Peyer's patch (tissue), 4 donors: ENCODE measurements at regions not wholly inside any gene's neighbourhood (a gene's known extent, or its start where the extent isn't known, plus 50 kb on each side); places are given as distances from the start of the nearest gene placed in this dataset.

Experiments used
- DNase-seq, 3 donors: peaks; one replicate each; pipeline ENCODE4 v3.0.0-alpha.2; 2017 to 2019
- H3K27ac ChIP-seq, 4 donors: fragments of 200-600 bp; sonication (generic); one replicate each; pipeline ENCODE4 v1.5.1; 2016 to 2019
- H3K27me3 ChIP-seq, 2 donors: fragments of 200-600 bp; sonication (generic); one replicate each; pipeline ENCODE4 v1.5.1; 2019
- H3K36me3 ChIP-seq, 3 donors: fragments of 200-600 bp; sonication (generic); one replicate each; pipeline ENCODE4 v1.5.1; 2016 to 2019
- H3K4me1 ChIP-seq, 4 donors: fragments of 200-600 bp; sonication (generic); one replicate each; pipeline ENCODE4 v1.5.1; 2016 to 2019
- H3K4me3 ChIP-seq, 4 donors: fragments of 200-600 bp; sonication (generic); 1 replicate in 3 of 4; 2 replicates in 1 of 4; pipeline ENCODE4 v1.5.1; 2016 to 2019; ENCODE audit warnings: mild to moderate bottlenecking in 1 of 4
- H3K9me3 ChIP-seq, 4 donors: fragments of 200-600 bp; sonication (generic); one replicate each; pipeline ENCODE4 v1.5.1; 2016 to 2019; ENCODE audit warnings: mild to moderate bottlenecking in 1 of 4
- POLR2A ChIP-seq, 2 donors: fragments of 450-650 bp; IDR thresholded peaks; one replicate each; pipeline ENCODE4 v1.5.1; 2017; ENCODE audit warnings: antibody characterized with exemption in 2 of 2, mild to moderate bottlenecking in 2 of 2, moderate library complexity in 2 of 2
- TF ChIP-seq, protein P1 (sequence below), 6 experiments: fragments of 450-650 bp in 4 of 6; fragments of 200-600 bp in 2 of 6; sonication (generic) in 1 of 6; IDR thresholded peaks; one replicate each; pipeline ENCODE4 v1.5.1; 2017 to 2019; ENCODE audit warnings: antibody characterized with exemption in 6 of 6, mild to moderate bottlenecking in 3 of 6, moderate library complexity in 1 of 6

DNA sequence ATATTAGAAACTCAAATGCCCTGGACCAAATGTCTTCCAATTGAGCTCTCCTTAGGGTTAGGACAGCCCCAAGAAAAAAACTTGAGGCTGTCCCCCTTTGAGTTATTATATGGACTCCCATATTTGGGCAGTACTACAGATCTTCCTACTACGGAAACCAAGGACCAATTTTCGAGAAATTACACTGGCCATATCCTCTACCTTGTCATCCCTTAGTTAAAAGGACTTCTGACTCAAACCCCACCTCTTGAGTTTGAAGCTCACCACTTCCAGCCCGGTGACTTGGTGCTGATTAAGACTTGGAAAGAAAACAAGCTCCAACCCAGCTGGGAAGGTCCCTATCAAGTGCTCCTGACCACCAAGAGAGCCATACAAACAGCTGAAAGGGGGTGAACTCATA, 497.0 kb upstream of the GRAMD2B start:
- H3K9me3 ChIP-seq = no peaks in the 10 kb centered on the region
- H3K4me3 ChIP-seq = no peak overlapping the region
- H3K36me3 ChIP-seq = no peaks in the 10 kb centered on the region
- no peaks in the 10 kb centered on the region for H3K27me3 ChIP-seq
- no peak for DNase-seq
- H3K27ac ChIP-seq = no peak overlapping the region
- no peak for TF ChIP-seq POLR2A (IDR thresholded peaks at IDR 0.05)
- TF ChIP-seq, protein P1, sequence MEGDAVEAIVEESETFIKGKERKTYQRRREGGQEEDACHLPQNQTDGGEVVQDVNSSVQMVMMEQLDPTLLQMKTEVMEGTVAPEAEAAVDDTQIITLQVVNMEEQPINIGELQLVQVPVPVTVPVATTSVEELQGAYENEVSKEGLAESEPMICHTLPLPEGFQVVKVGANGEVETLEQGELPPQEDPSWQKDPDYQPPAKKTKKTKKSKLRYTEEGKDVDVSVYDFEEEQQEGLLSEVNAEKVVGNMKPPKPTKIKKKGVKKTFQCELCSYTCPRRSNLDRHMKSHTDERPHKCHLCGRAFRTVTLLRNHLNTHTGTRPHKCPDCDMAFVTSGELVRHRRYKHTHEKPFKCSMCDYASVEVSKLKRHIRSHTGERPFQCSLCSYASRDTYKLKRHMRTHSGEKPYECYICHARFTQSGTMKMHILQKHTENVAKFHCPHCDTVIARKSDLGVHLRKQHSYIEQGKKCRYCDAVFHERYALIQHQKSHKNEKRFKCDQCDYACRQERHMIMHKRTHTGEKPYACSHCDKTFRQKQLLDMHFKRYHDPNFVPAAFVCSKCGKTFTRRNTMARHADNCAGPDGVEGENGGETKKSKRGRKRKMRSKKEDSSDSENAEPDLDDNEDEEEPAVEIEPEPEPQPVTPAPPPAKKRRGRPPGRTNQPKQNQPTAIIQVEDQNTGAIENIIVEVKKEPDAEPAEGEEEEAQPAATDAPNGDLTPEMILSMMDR (IDR thresholded peaks at IDR 0.05) = no peak
- no peaks in the 10 kb centered on the region for H3K4me1 ChIP-seq

DNA sequence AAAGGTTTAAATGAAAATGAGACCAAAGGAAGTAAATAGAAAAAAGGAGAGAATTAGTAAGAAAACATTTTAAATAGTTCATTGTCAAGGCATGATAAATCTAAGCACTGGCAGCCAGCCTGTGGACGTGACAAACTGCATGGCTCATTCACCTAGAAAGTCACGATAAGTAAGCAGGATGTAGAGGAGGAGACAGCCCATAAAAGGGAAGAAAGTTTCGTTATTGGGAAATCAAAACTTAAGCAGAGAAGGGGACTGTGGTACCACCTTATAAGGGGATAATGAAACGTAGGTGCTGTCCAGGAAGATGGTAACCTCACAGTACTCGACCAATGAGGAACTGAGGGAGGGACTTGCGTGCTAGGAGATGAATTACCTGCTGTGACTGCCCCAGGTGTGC, 494.5 kb upstream of the GRAMD2B start:
- TF ChIP-seq POLR2A (IDR thresholded peaks at IDR 0.05) = no peak
- TF ChIP-seq, protein P1 (IDR thresholded peaks at IDR 0.05) = no peak
- DNase-seq = no peak
- Histone ChIP-seq H3K27ac (no peak overlapping the region), H3K9me3 (no peaks in the 10 kb centered on the region), H3K27me3 (no peaks in the 10 kb centered on the region), H3K36me3 (no peaks in the 10 kb centered on the region), H3K4me1 (no peaks in the 10 kb centered on the region), H3K4me3 (no peak overlapping the region)

DNA sequence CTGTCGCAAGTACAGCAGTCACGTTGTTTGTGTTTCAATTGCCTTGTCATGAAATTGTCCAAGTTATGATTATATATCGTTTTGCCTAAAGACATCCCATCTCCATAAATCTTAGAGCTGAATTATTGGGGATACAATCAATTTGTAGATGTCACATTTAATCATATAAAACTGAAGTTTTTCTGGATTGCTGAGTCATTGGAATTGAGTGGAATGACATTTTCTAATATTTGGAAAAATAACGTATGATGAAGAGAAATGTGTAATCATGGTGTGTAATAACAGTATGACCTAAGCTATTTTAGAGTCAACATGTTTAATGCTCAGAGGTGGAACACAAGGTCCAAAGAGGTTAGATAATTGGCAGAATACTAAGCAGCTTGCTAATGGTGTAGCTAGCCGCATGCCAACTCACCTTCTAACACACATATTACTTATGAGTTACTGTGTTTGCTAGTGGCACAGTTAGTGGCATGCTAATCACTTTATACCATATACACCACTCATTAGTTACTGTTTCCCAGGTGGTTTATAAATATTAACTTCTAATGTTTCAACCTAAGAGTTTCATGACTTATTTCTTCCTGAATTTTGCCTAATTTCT, 473.1 kb upstream of the GRAMD2B start:
- H3K4me3 ChIP-seq = no peak overlapping the region
- no peak overlapping the region for H3K27ac ChIP-seq
- no peak for TF ChIP-seq POLR2A (IDR thresholded peaks at IDR 0.05)
- TF ChIP-seq, protein P1 (IDR thresholded peaks at IDR 0.05) = no peak
- no peaks in the 10 kb centered on the region for H3K36me3 ChIP-seq
- no peaks in the 10 kb centered on the region for H3K27me3 ChIP-seq
- no peaks in the 10 kb centered on the region for H3K9me3 ChIP-seq
- H3K4me1 ChIP-seq = no peaks in the 10 kb centered on the region
- DNase-seq = no peak

DNA sequence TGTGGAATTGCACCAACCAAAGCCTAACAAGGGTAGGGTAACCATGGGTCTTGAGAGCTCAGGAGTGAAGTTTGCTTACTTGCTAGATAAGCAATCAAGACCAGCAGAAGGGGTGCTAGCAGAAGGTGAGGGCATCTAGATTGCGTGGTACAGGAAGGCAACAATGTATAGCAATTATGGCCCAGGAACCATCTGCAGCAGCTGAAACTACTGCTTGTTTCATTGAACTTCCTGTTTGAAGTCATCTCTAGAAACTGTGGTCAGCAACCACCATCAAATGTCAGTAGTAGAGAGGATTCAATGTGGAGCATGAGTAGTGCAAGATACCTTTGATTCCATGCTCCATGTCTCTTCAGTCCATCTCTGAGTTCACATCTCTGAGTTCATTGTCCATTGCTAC, 462.1 kb upstream of the GRAMD2B start:
- no peak overlapping the region for H3K4me3 ChIP-seq
- H3K27me3 ChIP-seq = no peaks in the 10 kb centered on the region
- no peak overlapping the region for H3K27ac ChIP-seq
- H3K36me3 ChIP-seq = no peaks in the 10 kb centered on the region
- no peak for TF ChIP-seq POLR2A (IDR thresholded peaks at IDR 0.05)
- TF ChIP-seq, protein P1 (IDR thresholded peaks at IDR 0.05) = no peak
- H3K4me1 ChIP-seq = no peaks in the 10 kb centered on the region
- no peak for DNase-seq
- H3K9me3 ChIP-seq = peaks cover 0 to 5% (median 0%) of the 10 kb centered on the region in 4 donors

DNA sequence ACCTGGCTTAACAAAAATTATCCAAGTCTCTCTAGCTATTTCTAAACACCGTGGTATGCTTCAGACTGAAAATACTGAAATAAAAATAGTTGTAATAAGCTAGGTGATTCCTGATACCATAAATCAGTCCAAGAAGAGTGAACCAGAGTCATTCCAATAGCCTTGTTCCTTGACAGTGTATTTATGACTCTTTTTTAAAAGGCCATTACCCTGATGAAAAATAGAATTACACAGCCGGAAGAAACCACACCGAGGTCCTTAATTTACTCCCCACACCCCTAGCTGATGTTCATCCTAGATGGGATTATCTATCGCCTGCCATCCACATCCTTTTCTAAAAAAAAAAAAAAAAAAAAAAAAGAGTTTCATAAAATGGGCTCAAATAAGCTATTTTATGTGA, 457.6 kb upstream of the GRAMD2B start:
- Histone ChIP-seq H3K36me3 (no peaks in the 10 kb centered on the region), H3K4me3 (no peak overlapping the region)
- no peak for TF ChIP-seq POLR2A (IDR thresholded peaks at IDR 0.05)
- TF ChIP-seq, protein P1 (IDR thresholded peaks at IDR 0.05) = no peak

DNA sequence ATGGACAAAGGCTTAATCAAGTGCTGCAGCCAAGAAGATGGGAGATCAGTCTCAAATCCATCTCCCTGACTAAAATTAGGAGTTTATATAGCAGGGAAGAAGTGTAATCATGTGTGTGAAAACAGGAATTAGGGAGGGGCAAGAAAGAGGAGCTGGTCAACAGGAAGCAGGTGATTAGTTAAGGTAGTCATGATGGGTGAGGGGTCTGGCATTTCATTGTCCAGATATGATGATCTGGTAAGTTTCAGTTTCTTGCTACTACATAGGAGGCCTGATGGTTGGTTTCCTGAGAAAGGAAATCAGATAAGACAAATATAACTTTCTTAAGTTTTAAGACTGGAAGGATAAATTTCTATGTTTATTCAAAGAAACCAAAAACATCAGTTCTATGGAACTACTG, 455.6 kb upstream of the GRAMD2B start:
- Histone ChIP-seq H3K36me3 (no peaks in the 10 kb centered on the region), H3K27me3 (no peaks in the 10 kb centered on the region), H3K4me3 (no peak overlapping the region), H3K27ac (no peak overlapping the region), H3K9me3 (no peaks in the 10 kb centered on the region), H3K4me1 (no peaks in the 10 kb centered on the region)
- TF ChIP-seq, protein P1 (IDR thresholded peaks at IDR 0.05) = no peak
- no peak for TF ChIP-seq POLR2A (IDR thresholded peaks at IDR 0.05)
- DNase-seq = no peak

More for the DNA sequence above, 457.6 kb upstream of the GRAMD2B start:
- H3K27ac ChIP-seq = no peak overlapping the region
- DNase-seq = no peak
- no peaks in the 10 kb centered on the region for H3K4me1 ChIP-seq
- H3K9me3 ChIP-seq = no peaks in the 10 kb centered on the region
- H3K27me3 ChIP-seq = no peaks in the 10 kb centered on the region
